Neural cell (in vitro differentiated cells): ENCODE measurements at regions not wholly inside any gene's neighbourhood (a gene's known extent, or its start where the extent isn't known, plus 50 kb on each side); places are given as distances from the start of the nearest gene placed in this dataset.

Experiments
- H2AFZ ChIP-seq: fragments of 200-600, 300-800 bp; sonication (generic), shearing (Covaris generic); 2 replicates; pipeline ENCODE4 v1.6.0; 2014; ENCODE audit warnings: low read depth, mild to moderate bottlenecking, antibody characterized with exemption, low read length, moderate library complexity
- H3F3A ChIP-seq: fragments of 200-600 bp; shearing (Covaris generic); 2 replicates; pipeline ENCODE4 v1.6.1; 2016; ENCODE audit warnings: mild to moderate bottlenecking, moderate library complexity, mixed read lengths, antibody characterized with exemption, low read length; ENCODE audit not compliant: insufficient read depth, poor library complexity, severe bottlenecking
- H3K27ac ChIP-seq: fragments of 200-600, 300-800 bp; sonication (generic), shearing (Covaris generic); 2 replicates; pipeline ENCODE4 v1.5.1; 2014; ENCODE audit warnings: mild to moderate bottlenecking, low read length, moderate library complexity
- H3K27me3 ChIP-seq: fragments of 300-800, 200-600 bp; sonication (generic), shearing (Covaris generic); 2 replicates; pipeline ENCODE4 v1.6.0; 2014; ENCODE audit warnings: mild to moderate bottlenecking, low read depth, low read length, moderate library complexity; ENCODE audit not compliant: insufficient read depth
- H3K36me3 ChIP-seq: fragments of 300-800, 200-600 bp; sonication (generic), shearing (Covaris generic); 2 replicates; pipeline ENCODE4 v1.5.1; 2014; ENCODE audit warnings: mild to moderate bottlenecking, antibody characterized with exemption, low read length, moderate library complexity; ENCODE audit not compliant: insufficient read depth
- H3K4me2 ChIP-seq: fragments of 300-800, 200-600 bp; sonication (generic), shearing (Covaris generic); 2 replicates; pipeline ENCODE4 v1.6.0; 2014; ENCODE audit warnings: mild to moderate bottlenecking, low read length
- H3K4me3 ChIP-seq: fragments of 300-800, 200-600 bp; sonication (generic), shearing (Covaris generic); 2 replicates; pipeline ENCODE4 v1.5.1; 2014; ENCODE audit warnings: mild to moderate bottlenecking, low read length, moderate library complexity
- H3K79me2 ChIP-seq: fragments of 200-600 bp; shearing (Covaris generic); replicated peaks from 2 replicates; pipeline ENCODE4 v1.6.0; 2014; ENCODE audit warnings: mild to moderate bottlenecking, low read length, moderate library complexity; ENCODE audit not compliant: insufficient read depth
- H3K9ac ChIP-seq: fragments of 300-800, 200-600 bp; sonication (generic), shearing (Covaris generic); 2 replicates; pipeline ENCODE4 v1.6.1; 2016; ENCODE audit warnings: mild to moderate bottlenecking, low read length, mixed read lengths
- H3K9me2 ChIP-seq: fragments of 200-600 bp; shearing (Covaris generic); 2 replicates; pipeline ENCODE4 v1.6.1; 2016; ENCODE audit warnings: mild to moderate bottlenecking, low read length, mixed read lengths; ENCODE audit not compliant: insufficient read depth
- H3K9me3 ChIP-seq: fragments of 200-600, 300-800 bp; sonication (generic), shearing (Covaris generic); 2 replicates; pipeline ENCODE4 v1.6.1; 2016; ENCODE audit warnings: mild to moderate bottlenecking, mixed run types, low read length, moderate library complexity, mixed read lengths
- H4K20me1 ChIP-seq: fragments of 200-600 bp; shearing (Covaris generic); 2 replicates; pipeline ENCODE4 v1.6.1; 2016; ENCODE audit warnings: mild to moderate bottlenecking, mixed run types; ENCODE audit not compliant: insufficient read depth
- EP300 ChIP-seq: fragments of 450-650 bp; conservative IDR thresholded peaks from 2 replicates; pipeline ENCODE4 v1.6.1; 2014; ENCODE audit warnings: antibody characterized with exemption, mild to moderate bottlenecking, moderate library complexity; ENCODE audit not compliant: poor library complexity, severe bottlenecking
- EZH2 ChIP-seq: fragments of 200-600, 300-800 bp; shearing (Covaris generic), sonication (generic); IDR thresholded peaks from 2 replicates; pipeline ENCODE4 v1.6.1; 2014; ENCODE audit warnings: antibody characterized with exemption, low read length, borderline replicate concordance, mild to moderate bottlenecking; ENCODE audit not compliant: insufficient read depth, poor library complexity, severe bottlenecking
- MXI1 ChIP-seq: fragments of 450-650 bp; conservative IDR thresholded peaks from 2 replicates; pipeline ENCODE4 v1.6.1; 2014; ENCODE audit warnings: antibody characterized with exemption, mild to moderate bottlenecking; ENCODE audit not compliant: poor library complexity, severe bottlenecking
- POLR2AphosphoS5 ChIP-seq: IDR thresholded peaks from 2 replicates; pipeline ENCODE4 v1.6.1; 2012
- RAD21 ChIP-seq: fragments of 450-650 bp; conservative IDR thresholded peaks from 2 replicates; pipeline ENCODE4 v1.6.1; 2014; ENCODE audit warnings: antibody characterized with exemption, mild to moderate bottlenecking, moderate library complexity
- SMC3 ChIP-seq: fragments of 450-650 bp; conservative IDR thresholded peaks from 2 replicates; pipeline ENCODE4 v1.6.1; 2014; ENCODE audit warnings: antibody characterized with exemption, mild to moderate bottlenecking, moderate library complexity; ENCODE audit not compliant: poor library complexity
- TAF1 ChIP-seq: IDR thresholded peaks from 2 replicates; pipeline ENCODE4 v1.6.1; 2012; ENCODE audit warnings: low read depth
- TF ChIP-seq, protein P1 (sequence below): fragments of 450-650 bp; IDR thresholded peaks from 2 replicates; pipeline ENCODE4 v1.5.1; 2014; ENCODE audit warnings: antibody characterized with exemption, mild to moderate bottlenecking, moderate library complexity; ENCODE audit not compliant: poor library complexity, severe bottlenecking
- TF ChIP-seq, protein P2 (sequence below): IDR thresholded peaks from 2 replicates; pipeline ENCODE4 v1.6.1; 2012; ENCODE audit warnings: borderline replicate concordance

DNA sequence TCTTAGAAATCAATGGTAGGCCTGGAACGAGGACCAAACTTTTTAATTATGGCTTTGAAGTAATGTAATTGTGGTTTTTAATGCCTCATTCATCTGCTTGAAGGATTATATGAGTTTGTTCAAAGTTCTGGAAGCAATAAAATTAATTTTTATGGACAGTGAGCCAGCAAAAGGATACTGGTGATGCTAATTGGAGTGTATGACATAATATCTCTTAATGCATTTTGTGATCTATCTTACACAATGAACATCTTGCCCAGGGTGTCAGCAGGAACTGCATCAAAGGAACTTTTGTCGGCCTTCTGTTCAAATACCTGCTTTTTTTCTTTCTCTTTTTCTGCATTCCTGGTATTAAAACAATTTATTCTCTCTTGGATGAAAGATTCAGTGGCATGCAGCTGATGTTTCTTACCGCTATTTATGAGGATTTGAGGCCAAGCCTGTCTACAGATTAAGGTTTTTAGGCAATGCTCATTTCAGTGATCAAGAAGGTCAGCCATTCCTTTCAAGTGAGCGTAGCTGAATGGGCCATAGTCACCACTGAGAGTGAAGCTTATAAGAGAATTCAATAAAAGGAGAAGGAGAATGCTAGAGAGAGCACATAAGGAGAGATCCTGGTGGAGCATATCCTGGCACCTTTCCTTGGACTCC is 974.8 kb downstream of the SORCS3 start:
- no peaks in the 10 kb centered on the region for H3K27me3 ChIP-seq
- no peaks in the 10 kb centered on the region for H4K20me1 ChIP-seq
- no peaks in the 10 kb centered on the region for H3K9me3 ChIP-seq
- TF ChIP-seq SMC3 (no peak), POLR2AphosphoS5 (no peak), EZH2 (no peak), TAF1 (no peak), RAD21 (no peak), MXI1 (no peak), EP300 (no peak)
- TF ChIP-seq, protein P1, sequence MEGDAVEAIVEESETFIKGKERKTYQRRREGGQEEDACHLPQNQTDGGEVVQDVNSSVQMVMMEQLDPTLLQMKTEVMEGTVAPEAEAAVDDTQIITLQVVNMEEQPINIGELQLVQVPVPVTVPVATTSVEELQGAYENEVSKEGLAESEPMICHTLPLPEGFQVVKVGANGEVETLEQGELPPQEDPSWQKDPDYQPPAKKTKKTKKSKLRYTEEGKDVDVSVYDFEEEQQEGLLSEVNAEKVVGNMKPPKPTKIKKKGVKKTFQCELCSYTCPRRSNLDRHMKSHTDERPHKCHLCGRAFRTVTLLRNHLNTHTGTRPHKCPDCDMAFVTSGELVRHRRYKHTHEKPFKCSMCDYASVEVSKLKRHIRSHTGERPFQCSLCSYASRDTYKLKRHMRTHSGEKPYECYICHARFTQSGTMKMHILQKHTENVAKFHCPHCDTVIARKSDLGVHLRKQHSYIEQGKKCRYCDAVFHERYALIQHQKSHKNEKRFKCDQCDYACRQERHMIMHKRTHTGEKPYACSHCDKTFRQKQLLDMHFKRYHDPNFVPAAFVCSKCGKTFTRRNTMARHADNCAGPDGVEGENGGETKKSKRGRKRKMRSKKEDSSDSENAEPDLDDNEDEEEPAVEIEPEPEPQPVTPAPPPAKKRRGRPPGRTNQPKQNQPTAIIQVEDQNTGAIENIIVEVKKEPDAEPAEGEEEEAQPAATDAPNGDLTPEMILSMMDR: no peak
- TF ChIP-seq, protein P2, sequence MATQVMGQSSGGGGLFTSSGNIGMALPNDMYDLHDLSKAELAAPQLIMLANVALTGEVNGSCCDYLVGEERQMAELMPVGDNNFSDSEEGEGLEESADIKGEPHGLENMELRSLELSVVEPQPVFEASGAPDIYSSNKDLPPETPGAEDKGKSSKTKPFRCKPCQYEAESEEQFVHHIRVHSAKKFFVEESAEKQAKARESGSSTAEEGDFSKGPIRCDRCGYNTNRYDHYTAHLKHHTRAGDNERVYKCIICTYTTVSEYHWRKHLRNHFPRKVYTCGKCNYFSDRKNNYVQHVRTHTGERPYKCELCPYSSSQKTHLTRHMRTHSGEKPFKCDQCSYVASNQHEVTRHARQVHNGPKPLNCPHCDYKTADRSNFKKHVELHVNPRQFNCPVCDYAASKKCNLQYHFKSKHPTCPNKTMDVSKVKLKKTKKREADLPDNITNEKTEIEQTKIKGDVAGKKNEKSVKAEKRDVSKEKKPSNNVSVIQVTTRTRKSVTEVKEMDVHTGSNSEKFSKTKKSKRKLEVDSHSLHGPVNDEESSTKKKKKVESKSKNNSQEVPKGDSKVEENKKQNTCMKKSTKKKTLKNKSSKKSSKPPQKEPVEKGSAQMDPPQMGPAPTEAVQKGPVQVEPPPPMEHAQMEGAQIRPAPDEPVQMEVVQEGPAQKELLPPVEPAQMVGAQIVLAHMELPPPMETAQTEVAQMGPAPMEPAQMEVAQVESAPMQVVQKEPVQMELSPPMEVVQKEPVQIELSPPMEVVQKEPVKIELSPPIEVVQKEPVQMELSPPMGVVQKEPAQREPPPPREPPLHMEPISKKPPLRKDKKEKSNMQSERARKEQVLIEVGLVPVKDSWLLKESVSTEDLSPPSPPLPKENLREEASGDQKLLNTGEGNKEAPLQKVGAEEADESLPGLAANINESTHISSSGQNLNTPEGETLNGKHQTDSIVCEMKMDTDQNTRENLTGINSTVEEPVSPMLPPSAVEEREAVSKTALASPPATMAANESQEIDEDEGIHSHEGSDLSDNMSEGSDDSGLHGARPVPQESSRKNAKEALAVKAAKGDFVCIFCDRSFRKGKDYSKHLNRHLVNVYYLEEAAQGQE: no peak
- H3K9me2 ChIP-seq: no peaks in the 10 kb centered on the region
- no peak overlapping the region for H3K4me3 ChIP-seq
- no peaks in the 10 kb centered on the region for H3F3A ChIP-seq
- no peak overlapping the region for H2AFZ ChIP-seq
- H3K79me2 ChIP-seq: no peaks in the 10 kb centered on the region
- H3K9ac ChIP-seq: no peak overlapping the region
- no peak overlapping the region for H3K4me2 ChIP-seq
- no peaks in the 10 kb centered on the region for H3K36me3 ChIP-seq
- no peak overlapping the region for H3K27ac ChIP-seq

DNA sequence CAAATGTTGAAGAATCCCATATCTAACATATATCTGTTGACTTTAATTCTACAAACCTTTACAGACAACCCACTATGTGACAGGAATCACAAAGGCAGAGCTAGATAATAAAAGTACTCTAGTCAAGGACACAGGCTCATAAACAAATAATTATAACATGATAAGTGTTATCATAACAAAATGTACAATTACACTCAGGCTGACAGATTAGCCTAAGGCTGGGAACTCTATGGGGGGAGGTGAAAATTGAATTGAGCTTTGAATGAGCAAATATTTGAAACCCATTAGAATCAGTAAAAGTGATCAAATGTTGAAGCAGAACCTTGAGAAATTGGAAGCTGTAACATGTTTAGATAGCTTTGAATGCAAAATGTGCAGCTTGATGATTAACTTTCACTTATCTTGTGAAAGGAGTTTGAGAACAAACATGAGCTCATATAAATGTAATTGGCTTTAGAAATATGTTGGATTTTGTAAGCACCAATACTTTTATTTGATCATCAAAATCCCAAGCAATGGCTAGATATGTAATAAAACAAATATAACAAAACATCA is 970.2 kb downstream of the SORCS3 start:
- Histone ChIP-seq H3K79me2 (no peaks in the 10 kb centered on the region), H3K27me3 (no peaks in the 10 kb centered on the region), H2AFZ (no peak overlapping the region), H3K36me3 (no peaks in the 10 kb centered on the region), H3K9ac (no peak overlapping the region), H3K9me3 (no peaks in the 10 kb centered on the region), H3K27ac (no peak overlapping the region), H4K20me1 (no peaks in the 10 kb centered on the region), H3K9me2 (no peaks in the 10 kb centered on the region), H3F3A (no peaks in the 10 kb centered on the region), H3K4me2 (no peak overlapping the region), H3K4me3 (no peak overlapping the region)
- TF ChIP-seq SMC3 (no peak), EP300 (no peak), RAD21 (no peak), POLR2AphosphoS5 (no peak), TAF1 (no peak), MXI1 (no peak), EZH2 (no peak)
- TF ChIP-seq, protein P2: no peak
- TF ChIP-seq, protein P1: no peak
